ENCODE measurements at regions not wholly inside any gene's neighbourhood (a gene's known extent, or its start where the extent isn't known, plus 50 kb on each side); places are given as distances from the start of the nearest gene placed in this dataset.

- DNase-seq: no peak
Observed at GRCh38 chr7:46653848-46654247, 732.8 kb upstream of the IGFBP3 start.

- no peak for DNase-seq
Observed at GRCh38 chr7:46652317-46652716, 731.2 kb upstream of the IGFBP3 start.

- no peak for DNase-seq
Observed at GRCh38 chr7:46651561-46652088, 730.6 kb upstream of the IGFBP3 start.

- DNase-seq: no peak
Observed at GRCh38 chr7:46651070-46651469, 730.0 kb upstream of the IGFBP3 start.

- DNase-seq: no peak
Observed at GRCh38 chr7:46649876-46650275, 728.8 kb upstream of the IGFBP3 start.

- no peak for DNase-seq
Observed at GRCh38 chr7:46637793-46638735, 717.0 kb upstream of the IGFBP3 start.

- DNase-seq: no peak
Observed at GRCh38 chr7:46636022-46636421, 715.0 kb upstream of the IGFBP3 start.

GRCh38 chr7:46633630-46634240, 712.7 kb upstream of the IGFBP3 start:
- DNase-seq: no peak

- no peak for DNase-seq
Observed at GRCh38 chr7:46633200-46633599, 712.1 kb upstream of the IGFBP3 start.

- DNase-seq: no peak
Observed at GRCh38 chr7:46630031-46630430, 709.0 kb upstream of the IGFBP3 start.

GRCh38 chr7:46628389-46628788, 707.3 kb upstream of the IGFBP3 start:
- no peak for DNase-seq

- no peak for DNase-seq
Observed at GRCh38 chr7:46626691-46627310, 705.7 kb upstream of the IGFBP3 start.

- no peak for DNase-seq
Observed at GRCh38 chr7:46626261-46626660, 705.2 kb upstream of the IGFBP3 start.

- DNase-seq: no peak
Observed at GRCh38 chr7:46625032-46625431, 704.0 kb upstream of the IGFBP3 start.

- DNase-seq: no peak
Observed at GRCh38 chr7:46622251-46622650, 701.2 kb upstream of the IGFBP3 start.

GRCh38 chr7:46619723-46620310, 698.7 kb upstream of the IGFBP3 start:
- no peak for DNase-seq

- no peak for DNase-seq
Observed at GRCh38 chr7:46616636-46617035, 695.6 kb upstream of the IGFBP3 start.

GRCh38 chr7:46613551-46613950, 692.5 kb upstream of the IGFBP3 start:
- no peak for DNase-seq

- DNase-seq: no peak
Observed at GRCh38 chr7:46613116-46613515, 692.0 kb upstream of the IGFBP3 start.

GRCh38 chr7:46611508-46611907, 690.4 kb upstream of the IGFBP3 start:
- no peak for DNase-seq

GRCh38 chr7:46610746-46611145, 689.7 kb upstream of the IGFBP3 start:
- DNase-seq: no peak

- no peak for DNase-seq
Observed at GRCh38 chr7:46607176-46607575, 686.1 kb upstream of the IGFBP3 start.

- DNase-seq: no peak
Observed at GRCh38 chr7:46606761-46607160, 685.7 kb upstream of the IGFBP3 start.

All from CD4-positive, alpha-beta T cell treated with Interferon alpha-2 for 1 hour (primary cell).